PC-9 (cell line): ENCODE measurements at regions not wholly inside any gene's neighbourhood (a gene's known extent, or its start where the extent isn't known, plus 50 kb on each side); places are given as distances from the start of the nearest gene placed in this dataset.

Source experiments
- BruUV-seq: library from RNA; stranded (reverse); fragments of 400-500 nt; replicated peaks from 2 replicates; lab custom pipeline; 2021; lab: Mats Ljungman, UMichigan
- CTCF ChIA-PET: fragments of 300-600 bp; sonication (Branson Sonifier 250); formaldehyde crosslinking; loops from one replicate; lab custom pipeline; 2022; ENCODE audit warnings: antibody characterized with exemption; lab: Charles Lee
- POLR2A ChIA-PET: fragments of 300-600 bp; sonication (Branson Sonifier 250); formaldehyde crosslinking; loops from one replicate; lab custom pipeline; 2022; ENCODE audit warnings: antibody characterized with exemption; ENCODE audit not compliant: unreplicated experiment; lab: Charles Lee
- DNase-seq, 2 experiments: peaks; one replicate each; pipeline versions ENCODE4 v3.0.0 to v3.0.0-alpha.2; 2015 to 2022; ENCODE audit warnings: mixed read lengths in 1 of 2
- H2AFZ ChIP-seq: fragments of 200-600 bp; sonication (generic); 2 replicates; pipeline ENCODE4 v1.8.1; 2017; ENCODE audit warnings: antibody characterized with exemption
- H3F3A ChIP-seq: fragments of 200-600 bp; sonication (generic); 2 replicates; pipeline ENCODE4 v1.8.1; 2017; ENCODE audit warnings: antibody characterized with exemption, mild to moderate bottlenecking, low read depth; ENCODE audit not compliant: insufficient read depth
- H3K27ac ChIP-seq: fragments of 200-600 bp; sonication (generic); 2 replicates; pipeline ENCODE4 v1.6.1; 2016; ENCODE audit warnings: mixed run types
- H3K27me3 ChIP-seq: fragments of 200-600 bp; sonication (generic); 2 replicates; pipeline ENCODE4 v1.6.1; 2016; ENCODE audit warnings: low read depth, mixed run types; ENCODE audit not compliant: insufficient read depth
- H3K36me3 ChIP-seq: fragments of 200-600 bp; sonication (generic); 2 replicates; pipeline ENCODE4 v1.6.1; 2016; ENCODE audit warnings: low read depth, mixed run types
- H3K4me1 ChIP-seq: fragments of 200-600 bp; sonication (generic); replicated peaks from 2 replicates; pipeline ENCODE4 v1.6.1; 2016; ENCODE audit warnings: mixed run types; ENCODE audit not compliant: insufficient read depth
- H3K4me2 ChIP-seq: fragments of 200-600 bp; sonication (generic); 2 replicates; pipeline ENCODE4 v1.6.1; 2017; ENCODE audit warnings: mixed run types
- H3K4me3 ChIP-seq: fragments of 200-600 bp; sonication (generic); 2 replicates; pipeline ENCODE4 v1.6.1; 2016; ENCODE audit warnings: mixed run types
- H3K79me2 ChIP-seq: fragments of 200-600 bp; sonication (generic); 2 replicates; pipeline ENCODE4 v1.6.1; 2017; ENCODE audit warnings: low read depth, mixed run types
- H3K9me2 ChIP-seq: fragments of 200-600 bp; sonication (generic); 2 replicates; pipeline ENCODE4 v1.8.1; 2017; ENCODE audit warnings: mild to moderate bottlenecking; ENCODE audit not compliant: insufficient read depth
- H3K9me3 ChIP-seq: fragments of 200-600 bp; sonication (generic); 2 replicates; pipeline ENCODE4 v1.8.1; 2016; ENCODE audit warnings: low read depth; ENCODE audit not compliant: insufficient read depth
- H4K20me1 ChIP-seq: fragments of 200-600 bp; sonication (generic); 2 replicates; pipeline ENCODE4 v1.8.1; 2017; ENCODE audit not compliant: insufficient read depth
- EZH2 ChIP-seq: fragments of 200-600 bp; sonication (generic); IDR thresholded peaks from 2 replicates; pipeline ENCODE4 v1.8.0; 2017; ENCODE audit warnings: antibody characterized with exemption, low read depth
- intact Hi-C: fragments of 100-400 bp; cut with micrococcal nuclease; formaldehyde crosslinking; loops from one replicate; pipeline ENCODE4 v1.10.0; 2022; ENCODE audit not compliant: unreplicated experiment
- TF ChIP-seq, protein P1 (sequence below): fragments of 200-600 bp; sonication (generic); conservative IDR thresholded peaks from 2 replicates; pipeline ENCODE4 v1.6.1; 2017; ENCODE audit warnings: mixed run types, antibody characterized with exemption, mild to moderate bottlenecking, moderate library complexity

DNA sequence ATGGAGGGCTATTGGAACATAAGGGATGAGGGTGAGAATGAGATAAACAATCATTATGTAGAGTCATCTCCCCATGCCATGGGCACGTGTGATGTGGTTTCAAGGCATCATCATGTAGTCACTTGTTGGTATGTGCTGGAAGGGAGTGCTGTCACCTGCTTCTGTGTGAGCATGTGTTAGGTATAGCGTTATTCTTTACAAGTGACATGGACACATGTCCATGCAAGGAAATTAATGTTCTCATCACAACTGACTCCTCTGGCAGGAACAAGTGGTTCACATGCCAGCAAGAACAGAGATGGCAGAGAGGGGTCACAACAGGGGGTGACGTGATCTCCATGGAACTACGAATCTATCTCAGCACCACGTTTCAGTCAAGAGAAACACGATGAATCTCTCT, 815.8 kb downstream of the BCL11B start:
- ChIA-PET CTCF (no interaction called here), POLR2A (no interaction called here)
- no peaks in the 10 kb centered on the region for H3K9me2 ChIP-seq
- no peak for DNase-seq
- TF ChIP-seq EZH2, result no peak
- TF ChIP-seq, protein P1, sequence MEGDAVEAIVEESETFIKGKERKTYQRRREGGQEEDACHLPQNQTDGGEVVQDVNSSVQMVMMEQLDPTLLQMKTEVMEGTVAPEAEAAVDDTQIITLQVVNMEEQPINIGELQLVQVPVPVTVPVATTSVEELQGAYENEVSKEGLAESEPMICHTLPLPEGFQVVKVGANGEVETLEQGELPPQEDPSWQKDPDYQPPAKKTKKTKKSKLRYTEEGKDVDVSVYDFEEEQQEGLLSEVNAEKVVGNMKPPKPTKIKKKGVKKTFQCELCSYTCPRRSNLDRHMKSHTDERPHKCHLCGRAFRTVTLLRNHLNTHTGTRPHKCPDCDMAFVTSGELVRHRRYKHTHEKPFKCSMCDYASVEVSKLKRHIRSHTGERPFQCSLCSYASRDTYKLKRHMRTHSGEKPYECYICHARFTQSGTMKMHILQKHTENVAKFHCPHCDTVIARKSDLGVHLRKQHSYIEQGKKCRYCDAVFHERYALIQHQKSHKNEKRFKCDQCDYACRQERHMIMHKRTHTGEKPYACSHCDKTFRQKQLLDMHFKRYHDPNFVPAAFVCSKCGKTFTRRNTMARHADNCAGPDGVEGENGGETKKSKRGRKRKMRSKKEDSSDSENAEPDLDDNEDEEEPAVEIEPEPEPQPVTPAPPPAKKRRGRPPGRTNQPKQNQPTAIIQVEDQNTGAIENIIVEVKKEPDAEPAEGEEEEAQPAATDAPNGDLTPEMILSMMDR, result no peak
- intact Hi-C loops, result no loop called here
- no peaks in the 10 kb centered on the region for H3K9me3 ChIP-seq
- no TSS peak for BruUV-seq
- H3K4me1 ChIP-seq, result no peaks in the 10 kb centered on the region
- no peaks in the 10 kb centered on the region for H3K36me3 ChIP-seq
- no peaks in the 10 kb centered on the region for H3F3A ChIP-seq
- H3K27me3 ChIP-seq, result no peaks in the 10 kb centered on the region
- no peak overlapping the region for H3K27ac ChIP-seq
- no peak overlapping the region for H2AFZ ChIP-seq
- H4K20me1 ChIP-seq, result no peaks in the 10 kb centered on the region
- no peak overlapping the region for H3K4me2 ChIP-seq
- H3K4me3 ChIP-seq, result no peak overlapping the region
- no peaks in the 10 kb centered on the region for H3K79me2 ChIP-seq

DNA sequence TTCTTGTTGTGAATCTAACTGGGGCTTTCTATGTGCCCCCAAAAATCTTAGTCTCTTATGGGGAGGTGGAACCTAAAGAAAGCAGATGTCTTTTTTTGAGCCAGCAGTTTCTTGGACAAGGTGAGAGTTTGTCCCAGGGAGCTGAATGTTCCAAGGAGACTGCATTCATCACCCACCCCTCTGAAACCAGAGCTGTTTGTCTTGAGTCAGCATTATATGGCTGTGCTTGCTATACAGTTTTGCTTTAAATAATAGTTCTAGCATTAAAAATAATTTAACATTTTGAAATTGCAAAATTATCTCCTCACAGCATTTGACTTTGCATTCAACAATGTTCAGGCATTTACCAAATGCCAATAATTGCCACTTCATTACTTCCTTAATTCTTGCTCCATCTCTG, 813.3 kb downstream of the BCL11B start:
- H4K20me1 ChIP-seq, result no peaks in the 10 kb centered on the region
- BruUV-seq, result no TSS peak
- no peak for TF ChIP-seq EZH2
- TF ChIP-seq, protein P1, result no peak
- no peak overlapping the region for H3K27ac ChIP-seq
- no peaks in the 10 kb centered on the region for H3K79me2 ChIP-seq
- H3K36me3 ChIP-seq, result no peaks in the 10 kb centered on the region
- no peaks in the 10 kb centered on the region for H3K27me3 ChIP-seq
- ChIA-PET CTCF (no interaction called here), POLR2A (no interaction called here)
- no peaks in the 10 kb centered on the region for H3F3A ChIP-seq
- no peak overlapping the region for H3K4me3 ChIP-seq
- H3K4me2 ChIP-seq, result no peak overlapping the region
- no peaks in the 10 kb centered on the region for H3K9me3 ChIP-seq
- H2AFZ ChIP-seq, result no peak overlapping the region
- no peak for DNase-seq
- intact Hi-C loops, result no loop called here
- H3K9me2 ChIP-seq, result no peaks in the 10 kb centered on the region
- no peaks in the 10 kb centered on the region for H3K4me1 ChIP-seq

DNA sequence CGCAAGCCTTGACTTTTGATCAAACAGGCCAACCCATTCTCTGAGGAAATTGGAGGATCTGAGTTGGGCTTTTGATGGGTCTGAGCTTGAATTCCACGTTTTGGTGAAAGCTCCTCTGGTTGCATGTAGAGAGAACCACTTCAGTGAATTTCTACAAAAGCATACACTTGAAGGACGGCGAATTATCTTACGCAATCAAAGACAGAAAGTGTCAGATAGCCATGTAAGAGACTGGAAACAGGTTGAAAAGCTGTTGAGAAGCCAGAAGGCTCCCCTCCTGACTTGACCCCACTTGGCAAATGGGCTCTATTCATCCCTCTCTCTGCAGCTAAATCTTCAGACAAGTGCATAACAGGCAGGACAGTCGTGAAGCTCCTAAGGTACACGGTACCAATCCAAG, 809.1 kb downstream of the BCL11B start:
- CTCF ChIA-PET, result no interaction called here

More for the DNA sequence above, 809.1 kb downstream of the BCL11B start:
- Histone ChIP-seq H3K36me3 (no peaks in the 10 kb centered on the region), H3K4me3 (no peak overlapping the region), H3K79me2 (no peaks in the 10 kb centered on the region), H3K27me3 (peaks cover 4% of the 10 kb centered on the region; the same call in 1 of the 2 replicates), H2AFZ (no peak overlapping the region), H4K20me1 (no peaks in the 10 kb centered on the region), H3K27ac (no peak overlapping the region), H3K9me2 (no peaks in the 10 kb centered on the region), H3K9me3 (no peaks in the 10 kb centered on the region), H3F3A (no peaks in the 10 kb centered on the region), H3K4me2 (no peak overlapping the region), H3K4me1 (no peaks in the 10 kb centered on the region)
- no peak for DNase-seq
- POLR2A ChIA-PET, result no interaction called here
- BruUV-seq, result no TSS peak
- no peak for TF ChIP-seq EZH2
- TF ChIP-seq, protein P1, result no peak
- intact Hi-C loops, result no loop called here
